ENCODE measurements at regions not wholly inside any gene's neighbourhood (a gene's known extent, or its start where the extent isn't known, plus 50 kb on each side); places are given as distances from the start of the nearest gene placed in this dataset.
"Not testable (repeated sequence)": the region's sequence is repeated elsewhere in the genome, so short reads cannot be mapped to it uniquely, and the experiment has no call there.

GRCh38 chr14:80055667-80056496 is 155.4 kb downstream of the DIO2 start:
- peak; percentile 46 for DNase-seq

- DNase-seq = no peak
Measured at GRCh38 chr14:80055226-80055625, 156.1 kb downstream of the DIO2 start.

GRCh38 chr14:80054020-80054419 is 157.3 kb downstream of the DIO2 start:
- DNase-seq = no peak

- no peak for DNase-seq
Measured at GRCh38 chr14:80049055-80049454, 162.2 kb downstream of the DIO2 start.

GRCh38 chr14:80047761-80048160 is 163.5 kb downstream of the DIO2 start:
- no peak for DNase-seq

GRCh38 chr14:80037349-80037748 is 174.0 kb downstream of the DIO2 start:
- no peak for DNase-seq

- DNase-seq = no peak
Measured at GRCh38 chr14:80024417-80024816, 186.9 kb downstream of the DIO2 start.

- not testable (repeated sequence) for DNase-seq
Measured at GRCh38 chr14:80018476-80018875, 192.8 kb downstream of the DIO2 start.

GRCh38 chr14:80017795-80018194 is 193.5 kb downstream of the DIO2 start:
- DNase-seq = no peak

- DNase-seq = not testable (repeated sequence)
Measured at GRCh38 chr14:80010245-80010644, 201.1 kb downstream of the DIO2 start.

GRCh38 chr14:80005561-80005960 is 205.7 kb downstream of the DIO2 start:
- DNase-seq = no peak

- no peak for DNase-seq
Measured at GRCh38 chr14:80004871-80005270, 206.4 kb downstream of the DIO2 start.

- DNase-seq = no peak
Measured at GRCh38 chr14:80003138-80003537, 208.2 kb downstream of the DIO2 start.

- no peak for DNase-seq
Measured at GRCh38 chr14:79997509-79998208, 213.6 kb downstream of the DIO2 start.

- no peak for DNase-seq
Measured at GRCh38 chr14:79992407-79993198, 218.7 kb downstream of the DIO2 start.

GRCh38 chr14:79991866-79992265 is 219.4 kb downstream of the DIO2 start:
- no peak for DNase-seq

- no peak for DNase-seq
Measured at GRCh38 chr14:79989990-79990389, 221.3 kb downstream of the DIO2 start.

GRCh38 chr14:79986251-79986650 is 225.1 kb downstream of the DIO2 start:
- no peak for DNase-seq

GRCh38 chr14:79972230-79972629 is 239.1 kb downstream of the DIO2 start:
- DNase-seq = no peak

GRCh38 chr14:79971330-79971729 is 240.0 kb downstream of the DIO2 start:
- DNase-seq = peak; percentile 27

- no peak for DNase-seq
Measured at GRCh38 chr14:79967453-79967852, 243.9 kb downstream of the DIO2 start.

- no peak for DNase-seq
Measured at GRCh38 chr14:79967001-79967400, 244.3 kb downstream of the DIO2 start.

GRCh38 chr14:79965896-79966295 is 245.4 kb downstream of the DIO2 start:
- no peak for DNase-seq

Measured in T1000 (cell line).